SK-N-SH treated with all-trans-retinoic acid at 6 μM for 48 hours (cell line): ENCODE measurements at regions not wholly inside any gene's neighbourhood (a gene's known extent, or its start where the extent isn't known, plus 50 kb on each side); places are given as distances from the start of the nearest gene placed in this dataset.

ENCODE experiments used
- ATAC-seq: fragments of 200-7000 bp; cut with Tn5 transposase; 3 replicates; pipeline ENCODE4 v1.9.1; 2020; ENCODE audit warnings: mild to moderate bottlenecking, moderate library complexity
- ARNTL ChIP-seq: fragments of 450-650 bp; formaldehyde crosslinking; IDR thresholded peaks from 2 replicates; pipeline ENCODE4 v1.5.0; 2020; ENCODE audit warnings: low read depth, mild to moderate bottlenecking, moderate library complexity, borderline replicate concordance
- BACH2 ChIP-seq: fragments of 250-450 bp; sonication (Bioruptor Pico); IDR thresholded peaks from 2 replicates; pipeline ENCODE4 v1.9.0; 2021; ENCODE audit warnings: mild to moderate bottlenecking, borderline replicate concordance
- CSDC2 ChIP-seq: fragments of 250-450 bp; sonication (Bioruptor Pico); IDR thresholded peaks from 2 replicates; pipeline ENCODE4 v1.5.0; 2020; ENCODE audit warnings: mild to moderate bottlenecking, moderate library complexity
- CSRNP3 ChIP-seq: fragments of 250-450 bp; sonication (Bioruptor Pico); IDR thresholded peaks from 2 replicates; pipeline ENCODE4 v1.5.1; 2021; ENCODE audit warnings: mild to moderate bottlenecking, moderate library complexity
- ESRRG ChIP-seq: fragments of 250-450 bp; sonication (Bioruptor Pico); IDR thresholded peaks from 2 replicates; pipeline ENCODE4 v1.6.1; 2021; ENCODE audit warnings: mild to moderate bottlenecking
- ISL1 ChIP-seq: fragments of 250-450 bp; sonication (Bioruptor Pico); IDR thresholded peaks from 2 replicates; pipeline ENCODE4 v2.1.2; 2022; ENCODE audit warnings: mild to moderate bottlenecking, moderate library complexity
- OSR1 ChIP-seq: fragments of 250-450 bp; sonication (Bioruptor Pico); IDR thresholded peaks from 2 replicates; pipeline ENCODE4 v1.8.0; 2022; ENCODE audit warnings: moderate library complexity, mild to moderate bottlenecking, inconsistent platforms
- PPARA ChIP-seq: fragments of 250-450 bp; sonication (Bioruptor Pico); IDR thresholded peaks from 2 replicates; pipeline ENCODE4 v1.5.0; 2020; ENCODE audit warnings: mild to moderate bottlenecking, borderline replicate concordance
- SNAI2 ChIP-seq: fragments of 250-450 bp; sonication (Bioruptor Pico); IDR thresholded peaks from 2 replicates; pipeline ENCODE4 v1.5.0; 2020; ENCODE audit warnings: mild to moderate bottlenecking, moderate library complexity
- TCF4 ChIP-seq: fragments of 250-450 bp; sonication (Bioruptor Pico); IDR thresholded peaks from 2 replicates; pipeline ENCODE4 v1.8.0; 2021; ENCODE audit warnings: mild to moderate bottlenecking, moderate library complexity, borderline replicate concordance
- TSHZ2 ChIP-seq: fragments of 250-450 bp; sonication (Bioruptor Pico); IDR thresholded peaks from 2 replicates; pipeline ENCODE4 v1.5.0; 2020; ENCODE audit warnings: mild to moderate bottlenecking, moderate library complexity
- ZC3H10 ChIP-seq: fragments of 250-450 bp; sonication (Bioruptor Pico); IDR thresholded peaks from 2 replicates; pipeline ENCODE4 v1.5.1; 2021; ENCODE audit warnings: mild to moderate bottlenecking, moderate library complexity
- ZFP3 ChIP-seq: fragments of 250-450 bp; sonication (Bioruptor Pico); IDR thresholded peaks from 2 replicates; pipeline ENCODE4 v1.5.0; 2020; ENCODE audit warnings: mild to moderate bottlenecking, moderate library complexity
- ZFP30 ChIP-seq: fragments of 450-650 bp; formaldehyde crosslinking; IDR thresholded peaks from 2 replicates; pipeline ENCODE4 v1.5.0; 2022; ENCODE audit warnings: mild to moderate bottlenecking, moderate library complexity
- ZNF70 ChIP-seq: fragments of 450-650 bp; formaldehyde crosslinking; IDR thresholded peaks from 2 replicates; pipeline ENCODE4 v1.5.0; 2020; ENCODE audit warnings: mild to moderate bottlenecking, moderate library complexity
- ZNF8 ChIP-seq: fragments of 450-650 bp; formaldehyde crosslinking; IDR thresholded peaks from 2 replicates; pipeline ENCODE4 v1.5.0; 2020; ENCODE audit warnings: mild to moderate bottlenecking, moderate library complexity
- TF ChIP-seq, protein P1 (sequence below): fragments of 250-450 bp; sonication (Bioruptor Pico); IDR thresholded peaks from 2 replicates; pipeline ENCODE4 v1.8.0; 2020; ENCODE audit warnings: mild to moderate bottlenecking, moderate library complexity, borderline replicate concordance
- TF ChIP-seq, protein P2 (sequence below): fragments of 250-450 bp; sonication (Bioruptor Pico); IDR thresholded peaks from 2 replicates; pipeline ENCODE4 v1.5.1; 2020; ENCODE audit warnings: low read depth, mild to moderate bottlenecking, moderate library complexity
- TF ChIP-seq, protein P3 (sequence below): fragments of 250-450 bp; sonication (Bioruptor Pico); IDR thresholded peaks from 2 replicates; pipeline ENCODE4 v1.8.0; 2021; ENCODE audit warnings: low read depth, mild to moderate bottlenecking, moderate library complexity, borderline replicate concordance

- no peak for TF ChIP-seq ESRRG (CRISPR knock-in tag)
- peak; percentile 94 for TF ChIP-seq ISL1 (CRISPR knock-in tag)
- ATAC-seq: peak; percentile 65
Observed at GRCh38 chr6:154621686-154622085, 111.2 kb upstream of the CNKSR3 start.

GRCh38 chr6:154622618-154623336 is 110.4 kb upstream of the SCAF8 start:
- TF ChIP-seq CSDC2 (no peak), TSHZ2 (CRISPR knock-in tag) (no peak)
- TF ChIP-seq, all 23 proteins: peak for 0
- no peak for ATAC-seq

- no peak for ATAC-seq
- TF ChIP-seq CSDC2 (no peak), TSHZ2 (CRISPR knock-in tag) (no peak), ARNTL (CRISPR knock-in tag) (no peak), ZFP3 (CRISPR knock-in tag) (no peak), ZC3H10 (CRISPR knock-in tag) (no peak), OSR1 (CRISPR knock-in tag) (no peak)
- TF ChIP-seq, protein P1, sequence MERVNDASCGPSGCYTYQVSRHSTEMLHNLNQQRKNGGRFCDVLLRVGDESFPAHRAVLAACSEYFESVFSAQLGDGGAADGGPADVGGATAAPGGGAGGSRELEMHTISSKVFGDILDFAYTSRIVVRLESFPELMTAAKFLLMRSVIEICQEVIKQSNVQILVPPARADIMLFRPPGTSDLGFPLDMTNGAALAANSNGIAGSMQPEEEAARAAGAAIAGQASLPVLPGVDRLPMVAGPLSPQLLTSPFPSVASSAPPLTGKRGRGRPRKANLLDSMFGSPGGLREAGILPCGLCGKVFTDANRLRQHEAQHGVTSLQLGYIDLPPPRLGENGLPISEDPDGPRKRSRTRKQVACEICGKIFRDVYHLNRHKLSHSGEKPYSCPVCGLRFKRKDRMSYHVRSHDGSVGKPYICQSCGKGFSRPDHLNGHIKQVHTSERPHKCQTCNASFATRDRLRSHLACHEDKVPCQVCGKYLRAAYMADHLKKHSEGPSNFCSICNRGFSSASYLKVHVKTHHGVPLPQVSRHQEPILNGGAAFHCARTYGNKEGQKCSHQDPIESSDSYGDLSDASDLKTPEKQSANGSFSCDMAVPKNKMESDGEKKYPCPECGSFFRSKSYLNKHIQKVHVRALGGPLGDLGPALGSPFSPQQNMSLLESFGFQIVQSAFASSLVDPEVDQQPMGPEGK (CRISPR knock-in tag): no peak
- TF ChIP-seq, protein P2, sequence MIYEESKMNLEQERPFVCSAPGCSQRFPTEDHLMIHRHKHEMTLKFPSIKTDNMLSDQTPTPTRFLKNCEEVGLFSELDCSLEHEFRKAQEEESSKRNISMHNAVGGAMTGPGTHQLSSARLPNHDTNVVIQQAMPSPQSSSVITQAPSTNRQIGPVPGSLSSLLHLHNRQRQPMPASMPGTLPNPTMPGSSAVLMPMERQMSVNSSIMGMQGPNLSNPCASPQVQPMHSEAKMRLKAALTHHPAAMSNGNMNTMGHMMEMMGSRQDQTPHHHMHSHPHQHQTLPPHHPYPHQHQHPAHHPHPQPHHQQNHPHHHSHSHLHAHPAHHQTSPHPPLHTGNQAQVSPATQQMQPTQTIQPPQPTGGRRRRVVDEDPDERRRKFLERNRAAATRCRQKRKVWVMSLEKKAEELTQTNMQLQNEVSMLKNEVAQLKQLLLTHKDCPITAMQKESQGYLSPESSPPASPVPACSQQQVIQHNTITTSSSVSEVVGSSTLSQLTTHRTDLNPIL (CRISPR knock-in tag): no peak
- TF ChIP-seq, all 23 proteins: peak for 0
Observed at GRCh38 chr6:154623391-154623790, 109.8 kb upstream of the SCAF8 start.

GRCh38 chr6:154624038-154624599 is 109.1 kb upstream of the SCAF8 start:
- no peak for ATAC-seq
- TF ChIP-seq ZFP30 (CRISPR knock-in tag) (no peak), BACH2 (CRISPR knock-in tag) (no peak), ESRRG (CRISPR knock-in tag) (no peak), OSR1 (CRISPR knock-in tag) (no peak), TCF4 (CRISPR knock-in tag) (no peak), ZNF70 (CRISPR knock-in tag) (no peak), CSRNP3 (CRISPR knock-in tag) (no peak), SNAI2 (CRISPR knock-in tag) (no peak), ZNF8 (CRISPR knock-in tag) (no peak), TSHZ2 (CRISPR knock-in tag) (no peak), PPARA (CRISPR knock-in tag) (no peak), CSDC2 (no peak)
- TF ChIP-seq, protein P3, sequence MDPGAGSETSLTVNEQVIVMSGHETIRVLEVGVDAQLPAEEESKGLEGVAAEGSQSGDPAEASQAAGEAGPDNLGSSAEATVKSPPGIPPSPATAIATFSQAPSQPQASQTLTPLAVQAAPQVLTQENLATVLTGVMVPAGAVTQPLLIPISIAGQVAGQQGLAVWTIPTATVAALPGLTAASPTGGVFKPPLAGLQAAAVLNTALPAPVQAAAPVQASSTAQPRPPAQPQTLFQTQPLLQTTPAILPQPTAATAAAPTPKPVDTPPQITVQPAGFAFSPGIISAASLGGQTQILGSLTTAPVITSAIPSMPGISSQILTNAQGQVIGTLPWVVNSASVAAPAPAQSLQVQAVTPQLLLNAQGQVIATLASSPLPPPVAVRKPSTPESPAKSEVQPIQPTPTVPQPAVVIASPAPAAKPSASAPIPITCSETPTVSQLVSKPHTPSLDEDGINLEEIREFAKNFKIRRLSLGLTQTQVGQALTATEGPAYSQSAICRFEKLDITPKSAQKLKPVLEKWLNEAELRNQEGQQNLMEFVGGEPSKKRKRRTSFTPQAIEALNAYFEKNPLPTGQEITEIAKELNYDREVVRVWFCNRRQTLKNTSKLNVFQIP (CRISPR knock-in tag): no peak
